ENCODE measurements at regions not wholly inside any gene's neighbourhood (a gene's known extent, or its start where the extent isn't known, plus 50 kb on each side); places are given as distances from the start of the nearest gene placed in this dataset.
A peak's percentile ranks its signal among the peaks of the same experiment; 100 is the strongest.

DNA sequence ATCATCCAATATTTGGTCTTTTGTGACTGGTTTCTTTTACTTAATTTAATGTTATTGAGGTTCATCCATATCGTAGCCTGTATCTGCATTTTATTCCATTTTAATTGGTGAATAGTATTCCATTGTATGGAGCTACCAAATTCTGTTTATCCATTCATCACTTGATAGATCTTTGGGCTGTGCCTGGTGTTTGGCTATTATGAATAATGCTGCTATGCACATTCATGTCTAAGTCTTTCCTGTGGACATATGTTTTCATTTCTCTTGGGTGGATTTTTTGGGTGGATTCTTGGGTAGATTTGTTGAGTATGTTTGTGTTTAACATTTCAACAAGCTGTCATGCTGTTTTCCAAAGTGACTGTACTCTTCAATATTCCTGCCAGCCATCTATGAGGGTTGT, 52.5 kb upstream of the NEDD4L start:
- DNase-seq: no peak

DNA sequence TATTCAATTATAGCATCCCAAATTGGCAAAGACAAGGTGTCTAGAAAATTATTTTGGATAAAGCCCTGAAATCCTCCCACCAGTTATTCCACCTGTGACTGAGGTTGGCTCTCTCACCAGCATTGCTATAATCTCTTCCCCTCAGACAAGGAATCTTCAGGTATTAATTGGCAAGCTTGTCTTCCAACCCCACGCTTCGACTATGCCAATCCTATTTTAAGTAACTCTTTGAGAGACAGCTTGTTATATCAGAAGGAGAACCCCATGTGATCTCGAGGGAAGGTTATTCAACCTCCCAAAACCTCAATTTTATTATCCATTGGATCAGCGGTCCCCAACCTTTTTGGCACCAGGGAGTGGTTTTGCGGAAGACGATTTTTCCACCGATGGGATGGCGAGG, 54.5 kb upstream of the NEDD4L start:
- no peak for DNase-seq

- no peak for DNase-seq
Observed at GRCh38 chr18:57984490-57985115, 59.4 kb upstream of the NEDD4L start.

DNA sequence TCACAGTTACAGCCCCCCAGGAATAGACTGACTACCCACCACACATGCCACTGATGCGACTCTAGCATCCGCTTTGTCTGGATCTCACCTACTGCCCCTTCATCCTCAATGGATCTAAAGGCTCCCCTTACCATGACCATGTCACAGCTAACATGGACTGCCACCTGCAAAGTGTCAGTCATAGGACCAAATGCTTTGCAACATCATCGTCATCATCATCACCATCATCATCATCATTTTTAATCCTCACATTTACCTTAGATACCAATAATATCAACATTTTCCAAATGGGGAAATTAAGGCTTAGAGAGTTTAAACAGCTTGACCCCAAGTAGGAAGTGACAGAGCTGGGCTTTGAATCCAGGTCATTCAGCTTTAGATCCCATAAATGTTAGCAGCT, 60.1 kb upstream of the NEDD4L start:
- no peak for DNase-seq

DNA sequence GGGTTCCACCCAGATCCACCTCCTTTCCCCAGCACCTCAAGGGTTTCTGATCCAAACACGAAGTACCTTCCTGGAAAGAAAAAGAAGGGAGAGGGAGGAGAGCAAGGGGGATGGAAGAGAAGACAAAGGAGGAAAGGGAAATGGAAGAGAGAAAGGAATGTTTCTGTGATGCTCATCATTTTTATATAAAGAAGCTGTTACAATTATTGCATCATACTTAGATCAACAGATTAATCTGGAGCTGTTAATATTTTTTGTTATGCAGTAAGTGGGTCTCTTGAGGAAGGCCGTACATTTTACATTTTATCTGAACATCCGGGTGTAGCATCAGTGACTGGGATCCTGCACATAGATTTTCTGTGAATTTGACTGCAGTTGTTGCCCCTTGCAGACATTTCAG, 60.6 kb upstream of the NEDD4L start:
- DNase-seq: no peak

GRCh38 chr18:57982372-57983021, 61.5 kb upstream of the NEDD4L start:
- DNase-seq: no peak

- no peak for DNase-seq
Observed at GRCh38 chr18:57981308-57982028, 62.6 kb upstream of the NEDD4L start.

GRCh38 chr18:57980573-57981307, 63.3 kb upstream of the NEDD4L start:
- peak; percentile 90 for DNase-seq

GRCh38 chr18:57976230-57976773, 67.7 kb upstream of the NEDD4L start:
- DNase-seq: no peak

- no peak for DNase-seq
Observed at GRCh38 chr18:57975805-57976204, 68.2 kb upstream of the NEDD4L start.

DNA sequence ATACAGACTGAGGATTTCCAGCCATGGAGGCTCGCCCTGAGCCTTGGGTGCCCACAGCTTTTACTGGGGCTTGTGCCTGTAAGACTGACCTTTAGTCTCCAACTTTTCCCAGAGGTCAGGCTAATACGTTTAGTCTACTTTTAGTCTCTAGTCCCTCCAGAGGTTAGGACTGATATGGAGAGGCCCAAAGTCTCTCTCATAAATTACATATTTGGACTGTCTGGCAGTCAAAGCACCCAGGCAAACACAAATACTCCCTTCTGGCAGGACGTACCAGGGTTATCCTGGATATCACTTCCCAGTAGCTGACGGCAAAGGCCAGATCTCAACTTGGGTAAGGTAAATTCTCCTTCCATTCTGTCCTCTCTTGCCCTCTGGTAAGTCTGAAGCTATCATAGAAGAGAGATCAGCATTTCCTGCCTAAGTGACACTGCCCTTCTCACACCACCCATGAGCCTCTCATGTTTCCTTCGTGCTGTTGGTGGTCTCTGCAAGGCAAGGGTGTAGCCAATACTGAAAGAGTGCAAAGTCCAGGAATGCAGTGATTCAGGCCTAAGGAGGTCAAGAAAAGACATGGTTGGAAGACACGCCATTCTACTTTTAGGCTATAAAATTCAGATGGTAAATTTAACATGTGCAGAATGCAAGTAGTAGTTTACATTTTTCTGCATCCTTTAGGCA, 69.3 kb upstream of the NEDD4L start:
- DNase-seq: no peak

- DNase-seq: no peak
Observed at GRCh38 chr18:57973889-57974288, 70.1 kb upstream of the NEDD4L start.

DNA sequence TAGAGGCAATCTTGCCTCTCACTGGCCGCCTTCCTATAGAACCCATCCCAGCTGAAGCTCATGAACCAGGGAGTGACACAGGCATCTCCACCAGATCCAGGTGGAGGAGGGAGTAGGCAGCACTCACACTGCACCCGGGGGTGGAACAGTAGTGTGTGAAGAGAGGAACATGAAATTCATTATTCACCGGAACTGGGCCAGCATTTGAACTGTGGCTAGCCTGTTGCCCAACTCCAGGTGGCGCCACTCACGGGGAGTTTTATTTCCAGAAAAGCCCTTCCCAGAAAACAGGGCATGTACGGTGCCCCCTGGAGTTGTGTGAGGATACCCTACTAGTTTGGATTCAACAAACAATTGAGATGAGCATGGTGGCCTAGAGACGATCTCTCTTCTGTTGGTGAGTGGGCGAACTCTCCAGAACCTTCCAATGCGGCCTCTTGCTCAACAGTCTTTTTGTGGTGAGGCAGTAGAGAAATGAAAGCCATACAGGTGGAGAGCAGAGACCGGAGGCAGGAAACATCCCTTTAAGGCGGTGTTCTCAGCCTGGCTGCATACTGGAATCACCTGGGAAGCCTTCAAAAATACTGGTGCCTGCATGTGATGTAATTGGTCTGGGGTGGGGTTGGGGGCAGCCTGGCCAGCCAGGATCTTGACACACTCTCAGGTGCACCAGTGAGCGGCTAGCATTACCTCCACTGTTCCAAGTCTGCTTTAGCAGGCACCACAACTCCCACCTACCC, 73.5 kb upstream of the NEDD4L start:
- no peak for DNase-seq

DNA sequence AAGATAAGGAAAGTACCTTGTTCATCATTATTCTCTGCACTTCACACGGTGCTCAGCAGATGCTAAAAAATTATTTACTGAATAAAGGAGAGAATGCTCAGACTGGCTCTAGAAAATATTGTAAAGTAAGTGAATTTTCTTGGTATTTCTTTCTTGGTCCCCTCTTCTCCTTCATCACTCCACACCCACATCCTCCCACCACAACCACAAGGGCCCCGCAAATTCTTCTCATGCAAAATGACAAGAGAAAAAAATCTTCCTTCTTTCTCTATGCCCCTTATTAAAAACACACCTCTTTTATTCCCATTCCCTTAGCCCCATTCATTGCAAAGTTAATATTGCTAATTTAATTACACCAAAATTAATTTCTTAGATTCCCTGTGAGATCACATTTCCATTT, 74.2 kb upstream of the NEDD4L start:
- no peak for DNase-seq

- DNase-seq: no peak
Observed at GRCh38 chr18:57965246-57965645, 78.8 kb upstream of the NEDD4L start.

DNA sequence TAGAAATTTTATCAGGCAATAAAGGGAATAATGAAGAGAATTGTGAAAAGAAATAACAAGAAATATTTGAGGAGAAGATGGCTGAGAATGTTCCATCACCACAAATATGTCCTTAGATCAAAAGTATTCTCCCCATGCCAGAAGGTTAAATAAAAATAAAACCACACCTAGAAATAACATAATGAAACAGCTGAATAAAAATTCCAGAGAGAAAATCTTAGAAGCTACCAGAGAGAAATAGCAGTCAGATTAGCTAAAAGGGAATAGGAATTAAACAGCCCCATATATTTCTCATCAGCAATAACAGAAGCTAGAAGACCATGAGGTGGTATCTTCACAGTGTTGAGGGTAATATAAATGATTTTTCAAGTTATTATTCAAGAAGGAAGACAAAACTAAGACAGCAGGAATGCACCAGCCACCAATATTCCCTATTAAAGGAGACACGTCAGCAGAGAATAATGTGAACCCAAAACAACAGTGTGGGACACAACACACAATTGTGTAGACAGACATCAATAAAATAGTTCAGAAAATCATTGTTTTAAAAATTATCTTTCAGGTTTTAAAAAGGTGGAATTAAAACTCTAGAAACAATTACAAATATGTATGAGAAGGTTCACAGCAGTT, 82.0 kb upstream of the NEDD4L start:
- DNase-seq: no peak

GRCh38 chr18:57961411-57961810, 82.6 kb upstream of the NEDD4L start:
- no peak for DNase-seq

GRCh38 chr18:57959278-57959677, 84.7 kb upstream of the NEDD4L start:
- DNase-seq: peak; percentile 49

- DNase-seq: no peak
Observed at GRCh38 chr18:57957210-57957609, 86.8 kb upstream of the NEDD4L start.

DNA sequence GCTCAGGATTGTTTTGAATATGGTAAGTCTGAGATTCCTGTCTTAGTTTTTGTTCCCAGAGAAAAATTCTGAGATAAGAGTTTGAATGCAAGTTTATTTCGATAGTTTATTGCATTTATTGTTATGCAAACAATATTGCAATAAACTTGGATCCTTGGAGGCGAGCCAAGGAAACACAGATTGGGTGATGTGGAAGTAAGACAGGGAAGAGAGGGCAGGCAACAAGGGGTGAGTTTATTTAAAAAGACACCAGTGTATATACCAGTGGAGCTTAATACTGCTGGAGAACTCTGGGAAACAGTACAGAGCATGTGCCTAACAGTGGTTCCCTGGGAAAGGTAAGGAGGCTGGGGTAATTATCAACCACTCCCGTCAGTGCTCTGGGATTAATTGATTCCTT, 87.5 kb upstream of the NEDD4L start:
- DNase-seq: no peak

DNA sequence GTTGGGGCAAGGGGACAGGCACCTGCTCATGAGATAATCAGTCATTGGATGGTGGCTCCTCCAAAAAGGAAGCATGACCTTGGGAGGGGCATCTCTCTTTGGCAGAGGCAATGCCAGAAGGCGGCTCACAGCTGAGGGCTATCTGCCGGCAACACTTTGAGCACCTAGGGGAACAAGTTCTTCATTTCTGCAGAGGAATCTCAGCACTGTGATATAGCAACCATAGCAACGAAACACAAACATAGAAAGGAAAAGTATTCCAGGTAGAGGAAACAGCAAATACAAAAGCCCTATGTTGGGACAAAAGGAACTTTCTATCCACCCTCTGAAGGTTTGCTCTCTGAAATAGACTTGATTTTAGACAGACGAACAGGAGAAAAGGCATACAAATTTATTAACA, 89.1 kb upstream of the NEDD4L start:
- no peak for DNase-seq

GRCh38 chr18:57953883-57954282, 90.1 kb upstream of the NEDD4L start:
- no peak for DNase-seq

Measured in NCI-H345 (cell line).